Nephron (organoid): ENCODE measurements at regions not wholly inside any gene's neighbourhood (a gene's known extent, or its start where the extent isn't known, plus 50 kb on each side); places are given as distances from the start of the nearest gene placed in this dataset.

Source experiments
- H3K27ac Mint-ChIP-seq, 3 experiments: 2 replicates each; pipeline ENCODE4 v1.8.0; 2020; ENCODE audit warnings: mixed read lengths in 3 of 3, mild to moderate bottlenecking in 2 of 3, moderate library complexity in 1 of 3
- H3K27me3 Mint-ChIP-seq: 2 replicates; pipeline ENCODE4 v1.8.0; 2021; ENCODE audit warnings: low read depth, mild to moderate bottlenecking, moderate library complexity, mixed read lengths
- H3K36me3 Mint-ChIP-seq: 2 replicates; pipeline ENCODE4 v1.8.0; 2020; ENCODE audit warnings: low read depth, mixed read lengths
- H3K4me1 Mint-ChIP-seq: 2 replicates; pipeline ENCODE4 v1.8.0; 2020; ENCODE audit warnings: mixed read lengths
- H3K4me3 Mint-ChIP-seq, 3 experiments: 2 replicates each; pipeline ENCODE4 v1.8.0; 2020; ENCODE audit warnings: mild to moderate bottlenecking in 3 of 3, mixed read lengths in 3 of 3, moderate library complexity in 2 of 3
- H3K9me3 Mint-ChIP-seq: 2 replicates; pipeline ENCODE4 v1.8.0; 2020; ENCODE audit warnings: mixed read lengths
- CTCF ChIP-seq, 3 experiments: fragments of 200-600 bp; sonication (generic); IDR thresholded peaks; one replicate each; pipeline ENCODE4 v1.5.0; 2021; ENCODE audit warnings: antibody characterized with exemption in 3 of 3; ENCODE audit not compliant: unreplicated experiment in 3 of 3

DNA sequence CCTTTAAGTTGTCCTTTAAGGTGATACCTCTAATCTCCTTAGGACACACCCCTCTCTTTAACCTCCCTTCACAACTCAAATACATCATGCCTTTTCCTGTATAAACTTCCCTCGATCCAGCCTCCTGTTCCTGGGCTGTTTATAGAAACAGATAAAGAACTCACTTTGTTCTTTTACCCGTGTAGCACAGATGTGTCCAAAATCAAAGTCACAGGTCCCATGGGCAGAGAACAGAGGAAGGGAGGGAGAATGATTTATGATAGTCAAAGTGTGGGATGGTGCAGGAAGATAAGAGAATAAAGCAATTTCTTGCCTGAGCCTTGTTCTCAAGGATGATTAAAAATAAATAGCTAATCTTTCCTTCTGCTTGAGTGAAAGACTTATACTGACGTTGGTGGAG, 50.3 kb upstream of the CABCOCO1 start:
- no peak overlapping the region for H3K4me3 Mint-ChIP-seq
- H3K9me3 Mint-ChIP-seq: no peaks in the 10 kb centered on the region
- no peaks in the 10 kb centered on the region for H3K36me3 Mint-ChIP-seq
- H3K4me1 Mint-ChIP-seq: peaks cover 36% of the 10 kb centered on the region
- H3K27me3 Mint-ChIP-seq: no peaks in the 10 kb centered on the region
- no peak for TF ChIP-seq CTCF (IDR thresholded peaks at IDR 0.05; ENCODE audit: unreplicated experiment in 3 of 3)
- peak overlapping the region; percentile 12 to 18 (median 17) for H3K27ac Mint-ChIP-seq

DNA sequence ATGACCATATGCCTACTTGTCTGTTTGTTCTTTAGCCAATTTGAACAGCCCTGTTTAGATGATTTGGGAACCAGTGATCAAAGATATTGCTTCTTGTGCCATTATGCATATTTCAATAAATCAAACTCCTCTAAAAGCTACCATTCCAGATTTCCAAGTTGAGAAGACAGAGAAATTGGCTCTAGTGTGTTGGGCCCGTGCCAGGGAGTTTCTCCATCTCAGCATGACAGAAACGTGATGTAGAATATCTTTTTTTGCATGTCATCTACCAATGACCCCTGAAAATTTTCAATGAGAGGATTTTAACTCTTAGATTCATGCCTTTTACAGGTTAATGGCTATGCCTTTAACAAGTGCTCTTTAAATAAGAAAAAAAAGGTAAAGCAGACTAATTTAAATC, 50.7 kb upstream of the CABCOCO1 start:
- no peak for TF ChIP-seq CTCF (IDR thresholded peaks at IDR 0.05; ENCODE audit: unreplicated experiment in 3 of 3)
- H3K4me3 Mint-ChIP-seq: no peak overlapping the region
- H3K27ac Mint-ChIP-seq: peak overlapping the region in 2 of 3 experiments; percentile 12 to 13
- no peaks in the 10 kb centered on the region for H3K27me3 Mint-ChIP-seq
- H3K9me3 Mint-ChIP-seq: no peaks in the 10 kb centered on the region
- H3K36me3 Mint-ChIP-seq: no peaks in the 10 kb centered on the region
- H3K4me1 Mint-ChIP-seq: peaks cover 32% of the 10 kb centered on the region

- Mint-ChIP-seq H3K4me3 (no peak overlapping the region), H3K36me3 (no peaks in the 10 kb centered on the region), H3K27ac (peak overlapping the region in 1 of 3 experiments; percentile 29), H3K27me3 (no peaks in the 10 kb centered on the region), H3K4me1 (peaks cover 22% of the 10 kb centered on the region), H3K9me3 (no peaks in the 10 kb centered on the region)
- TF ChIP-seq CTCF (IDR thresholded peaks at IDR 0.05; ENCODE audit: unreplicated experiment in 3 of 3): no peak
These were observed 53.0 kb upstream of the CABCOCO1 start for GRCh38 chr10:61609701-61610100.

DNA sequence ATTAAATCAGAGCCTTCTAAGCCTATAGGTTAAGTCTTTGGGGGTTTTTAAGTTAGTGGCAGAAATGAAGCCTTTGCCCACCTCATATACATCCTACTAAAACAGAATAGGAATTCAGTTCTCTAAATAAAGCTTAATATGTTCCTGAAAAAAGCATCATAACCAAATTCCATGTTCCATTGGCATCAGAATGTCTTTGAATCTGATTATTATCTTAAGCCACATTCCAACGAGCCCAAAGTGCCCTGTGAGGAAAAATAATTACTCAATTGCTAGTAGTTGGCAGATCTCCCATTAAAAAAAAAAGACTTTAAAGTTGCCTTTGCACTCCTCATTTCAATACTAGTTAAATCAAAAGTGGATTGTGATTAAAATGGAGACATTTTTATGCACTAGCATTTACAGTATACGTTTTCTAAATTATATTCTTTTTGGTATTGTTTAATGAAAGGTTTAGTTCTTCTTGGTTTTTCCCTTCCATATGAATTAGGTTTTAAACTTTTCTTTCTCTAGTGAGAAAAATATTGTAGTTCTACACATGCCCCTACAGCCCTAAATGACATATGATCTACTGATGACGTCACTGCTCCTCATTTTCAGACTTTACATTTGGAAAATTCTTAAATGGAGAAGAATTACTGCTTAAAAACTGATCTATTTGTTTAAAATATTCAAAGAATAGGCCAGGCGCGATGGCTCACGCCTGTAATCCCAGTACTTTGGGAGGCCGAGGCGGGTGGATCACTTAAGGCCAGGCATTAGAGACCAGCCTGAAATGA, 54.3 kb upstream of the CABCOCO1 start:
- Mint-ChIP-seq H3K27ac (no peak overlapping the region), H3K4me3 (no peak overlapping the region), H3K4me1 (peaks cover 18% of the 10 kb centered on the region), H3K9me3 (no peaks in the 10 kb centered on the region), H3K36me3 (no peaks in the 10 kb centered on the region), H3K27me3 (no peaks in the 10 kb centered on the region)
- TF ChIP-seq CTCF (IDR thresholded peaks at IDR 0.05; ENCODE audit: unreplicated experiment in 3 of 3): no peak

DNA sequence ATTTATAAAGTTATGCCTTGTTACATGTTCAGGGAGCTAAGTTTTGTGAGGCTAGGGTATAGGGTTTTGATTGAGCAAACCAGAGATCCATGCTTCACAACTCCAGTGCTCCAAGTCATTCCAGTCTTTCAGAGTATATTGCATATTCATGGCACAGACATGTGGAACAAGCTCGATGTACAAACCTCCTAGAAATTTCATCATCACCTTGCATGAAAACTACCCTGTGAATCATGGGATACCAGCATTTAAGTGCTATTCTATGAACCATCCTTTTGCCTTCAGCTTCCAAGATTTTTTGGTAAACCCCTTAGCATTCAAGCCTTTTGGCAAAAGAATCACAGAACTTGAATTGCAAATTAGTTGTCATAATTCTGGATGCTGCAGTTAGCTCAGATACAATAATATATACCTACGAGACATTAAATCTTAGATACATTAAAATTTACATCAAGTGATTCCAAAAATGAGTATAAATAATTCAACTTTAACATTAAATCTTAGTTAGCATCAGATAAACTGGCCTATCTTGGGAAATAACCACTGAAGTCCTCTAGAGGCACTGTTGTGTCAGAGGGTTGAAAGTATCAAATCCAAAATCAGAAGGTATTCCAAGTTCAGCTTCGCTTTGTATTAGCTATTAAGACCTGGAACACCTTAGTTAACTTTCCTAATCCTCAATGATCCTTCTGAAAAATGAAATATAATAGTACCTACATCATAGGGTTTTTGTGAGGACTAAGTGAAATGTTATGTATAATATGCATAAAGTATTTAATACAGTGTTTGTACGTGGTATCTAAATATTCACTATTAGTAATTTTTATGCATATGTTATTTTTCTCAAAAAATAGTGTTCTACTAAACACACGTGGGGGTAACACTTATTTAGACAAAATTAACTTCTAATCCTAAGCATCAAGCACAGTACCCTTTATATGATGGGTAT, 55.5 kb upstream of the CABCOCO1 start:
- no peaks in the 10 kb centered on the region for H3K36me3 Mint-ChIP-seq
- H3K4me3 Mint-ChIP-seq: no peak overlapping the region
- no peak overlapping the region for H3K27ac Mint-ChIP-seq
- H3K27me3 Mint-ChIP-seq: no peaks in the 10 kb centered on the region
- H3K9me3 Mint-ChIP-seq: no peaks in the 10 kb centered on the region
- peak; percentile 40 to 58 (median 46) for TF ChIP-seq CTCF (IDR thresholded peaks at IDR 0.05; ENCODE audit: unreplicated experiment in 3 of 3)
- peaks cover 6% of the 10 kb centered on the region for H3K4me1 Mint-ChIP-seq
